Fibroblast of skin of left biceps (primary cell): ENCODE measurements at regions not wholly inside any gene's neighbourhood (a gene's known extent, or its start where the extent isn't known, plus 50 kb on each side); places are given as distances from the start of the nearest gene placed in this dataset.
A peak's percentile ranks its signal among the peaks of the same experiment; 100 is the strongest.

Experiments
- DNase-seq, 2 experiments: peaks; one replicate each; pipeline ENCODE4 v3.0.0-alpha.2; 2013; ENCODE audit warnings: low read depth in 2 of 2

- no peak for DNase-seq
Measured at GRCh38 chr5:155836089-155836803, 490.7 kb upstream of the SGCD start.

GRCh38 chr5:155838394-155838793 is 488.6 kb upstream of the SGCD start:
- no peak for DNase-seq

GRCh38 chr5:155839251-155840037 is 487.5 kb upstream of the SGCD start:
- DNase-seq, result no peak

GRCh38 chr5:155844542-155844941 is 482.4 kb upstream of the SGCD start:
- DNase-seq, result no peak

GRCh38 chr5:155850370-155850769 is 476.6 kb upstream of the SGCD start:
- no peak for DNase-seq

- no peak for DNase-seq
Measured at GRCh38 chr5:155866971-155867370, 460.0 kb upstream of the SGCD start.

- no peak for DNase-seq
Measured at GRCh38 chr5:155867522-155868088, 459.4 kb upstream of the SGCD start.

- DNase-seq, result no peak
Measured at GRCh38 chr5:155870636-155871035, 456.3 kb upstream of the SGCD start.

- DNase-seq, result no peak
Measured at GRCh38 chr5:155871623-155872022, 455.3 kb upstream of the SGCD start.

- peak; percentile 37 to 40 for DNase-seq
Measured at GRCh38 chr5:155872629-155873220, 454.2 kb upstream of the SGCD start.

- peak; percentile 31 to 36 for DNase-seq
Measured at GRCh38 chr5:155878991-155879575, 447.9 kb upstream of the SGCD start.

- DNase-seq, result no peak
Measured at GRCh38 chr5:155884041-155884440, 442.9 kb upstream of the SGCD start.

- no peak for DNase-seq
Measured at GRCh38 chr5:155885199-155885598, 441.8 kb upstream of the SGCD start.

- DNase-seq, result no peak
Measured at GRCh38 chr5:155886311-155887031, 440.5 kb upstream of the SGCD start.

- DNase-seq, result no peak
Measured at GRCh38 chr5:155895484-155895883, 431.5 kb upstream of the SGCD start.

- DNase-seq, result peak; percentile 66 to 70
Measured at GRCh38 chr5:155897761-155898160, 429.2 kb upstream of the SGCD start.

- peak in 1 of 2 experiments; percentile 27 for DNase-seq
Measured at GRCh38 chr5:155898284-155898683, 428.7 kb upstream of the SGCD start.

GRCh38 chr5:155903791-155904190 is 423.2 kb upstream of the SGCD start:
- DNase-seq, result no peak

GRCh38 chr5:155905364-155905763 is 421.6 kb upstream of the SGCD start:
- DNase-seq, result no peak

- DNase-seq, result no peak
Measured at GRCh38 chr5:155906046-155906445, 420.9 kb upstream of the SGCD start.

- no peak for DNase-seq
Measured at GRCh38 chr5:155908543-155908942, 418.4 kb upstream of the SGCD start.
